Mesenchymal stem cell (in vitro differentiated cells and primary cell): ENCODE measurements at regions not wholly inside any gene's neighbourhood (a gene's known extent, or its start where the extent isn't known, plus 50 kb on each side); places are given as distances from the start of the nearest gene placed in this dataset.

Experiments
- DNase-seq: peaks from one replicate; pipeline ENCODE4 v3.0.0-alpha.2; 2013
- H2AFZ ChIP-seq: one replicate; pipeline ENCODE4 v1.6.1; 2013; ENCODE audit warnings: low read depth, mild to moderate bottlenecking, control low read depth, inconsistent platforms, low read length, moderate library complexity
- H2AK5ac ChIP-seq: 2 replicates; pipeline ENCODE4 v1.6.1; 2013; ENCODE audit warnings: low read length, moderate library complexity, mild to moderate bottlenecking, inconsistent platforms; ENCODE audit not compliant: severe bottlenecking
- H2BK120ac ChIP-seq: one replicate; pipeline ENCODE4 v1.6.1; 2013; ENCODE audit warnings: low read depth, mild to moderate bottlenecking, inconsistent platforms, low read length, moderate library complexity
- H2BK12ac ChIP-seq, 2 experiments: one replicate each; pipeline ENCODE4 v1.6.1; 2013; ENCODE audit warnings: inconsistent platforms in 2 of 2, low read length in 2 of 2, mild to moderate bottlenecking in 2 of 2, moderate library complexity in 2 of 2, control low read depth in 1 of 2
- H2BK15ac ChIP-seq: one replicate; pipeline ENCODE4 v1.6.1; 2013; ENCODE audit warnings: mild to moderate bottlenecking, low read depth, inconsistent platforms; ENCODE audit not compliant: poor library complexity, severe bottlenecking
- H2BK5ac ChIP-seq: 2 replicates; pipeline ENCODE4 v1.6.1; 2013; ENCODE audit warnings: low read depth, mild to moderate bottlenecking, low read length, control low read depth, inconsistent platforms; ENCODE audit not compliant: poor library complexity, severe bottlenecking
- H3K14ac ChIP-seq, 2 experiments: one replicate each; pipeline ENCODE4 v1.6.1; 2013; ENCODE audit warnings: inconsistent platforms in 2 of 2, low read length in 2 of 2, control low read depth in 1 of 2, mild to moderate bottlenecking in 1 of 2, moderate library complexity in 1 of 2
- H3K18ac ChIP-seq, 2 experiments: one replicate each; pipeline ENCODE4 v1.6.1; 2013; ENCODE audit warnings: inconsistent platforms in 2 of 2, low read length in 2 of 2, control low read depth in 1 of 2, low read depth in 1 of 2, mild to moderate bottlenecking in 1 of 2
- H3K23ac ChIP-seq, 2 experiments: one replicate each; pipeline ENCODE4 v1.6.1; 2013; ENCODE audit warnings: inconsistent platforms in 2 of 2, low read length in 2 of 2, mild to moderate bottlenecking in 2 of 2, moderate library complexity in 2 of 2, control low read depth in 1 of 2
- H3K27ac ChIP-seq: 2 replicates; pipeline ENCODE4 v1.5.1; 2013; ENCODE audit warnings: mild to moderate bottlenecking, moderate library complexity, low read length, control low read depth, inconsistent platforms; ENCODE audit not compliant: poor library complexity, severe bottlenecking
- H3K27me3 ChIP-seq, 2 experiments: 2 replicates each; pipeline versions ENCODE4 v1.6.1 to v1.7.0; 2013; ENCODE audit warnings: low read length in 2 of 2, mild to moderate bottlenecking in 2 of 2, moderate library complexity in 2 of 2, control low read depth in 1 of 2, inconsistent platforms in 1 of 2; ENCODE audit not compliant: control insufficient read depth in 1 of 2, insufficient read depth in 1 of 2
- H3K36me3 ChIP-seq, 2 experiments: 2 replicates each; pipeline versions ENCODE4 v1.6.1 to v1.7.0; 2013; ENCODE audit warnings: low read length in 2 of 2, control low read depth in 1 of 2, inconsistent platforms in 1 of 2, low read depth in 1 of 2, mild to moderate bottlenecking in 1 of 2; ENCODE audit not compliant: insufficient read depth in 2 of 2, control insufficient read depth in 1 of 2
- H3K4ac ChIP-seq, 2 experiments: one replicate each; pipeline ENCODE4 v1.6.1; 2013; ENCODE audit warnings: inconsistent platforms in 2 of 2, low read length in 2 of 2, mild to moderate bottlenecking in 2 of 2, moderate library complexity in 2 of 2, control low read depth in 1 of 2, low read depth in 1 of 2
- H3K4me1 ChIP-seq: 2 replicates; pipeline ENCODE4 v1.6.1; 2013; ENCODE audit warnings: low read depth, low read length, control low read depth; ENCODE audit not compliant: control insufficient read depth, insufficient read depth
- H3K4me2 ChIP-seq: 2 replicates; pipeline ENCODE4 v1.6.1; 2013; ENCODE audit warnings: low read length, mild to moderate bottlenecking, inconsistent platforms; ENCODE audit not compliant: poor library complexity, severe bottlenecking
- H3K4me3 ChIP-seq, 2 experiments: 2 replicates each; pipeline versions ENCODE4 v1.5.1 to v1.7.0; 2013; ENCODE audit warnings: low read length in 2 of 2, mild to moderate bottlenecking in 2 of 2, control low read depth in 1 of 2, low read depth in 1 of 2; ENCODE audit not compliant: insufficient read depth in 1 of 2
- H3K79me1 ChIP-seq: replicated peaks from 2 replicates; pipeline ENCODE4 v1.6.1; 2013; ENCODE audit warnings: mild to moderate bottlenecking, control low read depth, low read length, inconsistent platforms; ENCODE audit not compliant: poor library complexity, severe bottlenecking
- H3K9ac ChIP-seq: 2 replicates; pipeline ENCODE4 v1.7.0; 2013; ENCODE audit warnings: mild to moderate bottlenecking, low read length, moderate library complexity
- H3K9me3 ChIP-seq: 2 replicates; pipeline ENCODE4 v1.7.0; 2013; ENCODE audit warnings: mild to moderate bottlenecking, low read length; ENCODE audit not compliant: control insufficient read depth
- H4K8ac ChIP-seq: one replicate; pipeline ENCODE4 v1.6.1; 2013; ENCODE audit warnings: inconsistent platforms, mild to moderate bottlenecking, low read length, moderate library complexity
- H4K91ac ChIP-seq: one replicate; pipeline ENCODE4 v1.6.1; 2013; ENCODE audit warnings: mild to moderate bottlenecking, low read length, inconsistent platforms
- WGBS: methylation state at CpG from one replicate; pipeline ENCODE4 v1.1.7; 2013; ENCODE audit warnings: mixed read lengths; 5-methylcytosine and 5-hydroxymethylcytosine counted together

DNA sequence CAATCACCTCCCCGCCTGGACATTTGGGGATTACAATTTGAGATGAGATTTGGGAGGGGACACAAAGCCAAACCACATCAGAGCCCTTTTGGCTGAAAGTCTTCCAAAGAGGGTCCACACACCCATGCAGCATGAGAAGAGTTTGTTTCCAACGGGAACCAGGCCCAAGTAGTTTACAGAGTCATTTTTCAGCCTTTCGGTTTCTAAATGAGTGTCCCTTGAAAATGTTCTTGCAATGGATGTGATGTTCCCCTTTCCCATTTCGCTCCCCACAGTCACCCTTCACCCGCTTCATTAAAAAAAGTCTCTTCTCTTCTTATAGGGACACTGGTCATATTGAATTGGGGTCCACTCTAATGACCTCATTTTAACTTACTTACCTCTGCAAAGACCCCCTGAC is 157.4 kb downstream of the ARL4C start:
- no peaks in the 10 kb centered on the region for H3K9me3 ChIP-seq
- no peak overlapping the region for H4K8ac ChIP-seq
- H3K36me3 ChIP-seq, result no peaks in the 10 kb centered on the region
- H3K4ac ChIP-seq, result no peak overlapping the region
- H3K27me3 ChIP-seq, result no peaks in the 10 kb centered on the region
- H4K91ac ChIP-seq, result no peak overlapping the region
- H2AK5ac ChIP-seq, result no peak overlapping the region
- no peak overlapping the region for H3K27ac ChIP-seq
- no peak overlapping the region for H2BK5ac ChIP-seq
- H3K18ac ChIP-seq, result no peak overlapping the region
- no peak overlapping the region for H2AFZ ChIP-seq
- no peak overlapping the region for H3K14ac ChIP-seq
- H3K23ac ChIP-seq, result no peak overlapping the region
- H3K4me3 ChIP-seq, result no peak overlapping the region
- no peak overlapping the region for H3K4me2 ChIP-seq
- WGBS, result 98% methylated on average over 5 of the region's 5 CpGs
- no peak overlapping the region for H2BK120ac ChIP-seq
- H3K9ac ChIP-seq, result no peak overlapping the region
- no peak overlapping the region for H2BK12ac ChIP-seq
- no peak overlapping the region for H2BK15ac ChIP-seq
- peaks cover 8% of the 10 kb centered on the region for H3K4me1 ChIP-seq
- no peaks in the 10 kb centered on the region for H3K79me1 ChIP-seq
- no peak for DNase-seq

GRCh38 chr2:234339011-234339410 is 157.9 kb downstream of the ARL4C start:
- H2BK120ac ChIP-seq, result no peak overlapping the region
- no peak overlapping the region for H4K91ac ChIP-seq
- H3K4ac ChIP-seq, result no peak overlapping the region
- H2BK12ac ChIP-seq, result no peak overlapping the region
- no peaks in the 10 kb centered on the region for H3K9me3 ChIP-seq
- H3K9ac ChIP-seq, result no peak overlapping the region
- H2AK5ac ChIP-seq, result no peak overlapping the region
- DNase-seq, result no peak
- H4K8ac ChIP-seq, result no peak overlapping the region
- H3K27me3 ChIP-seq, result no peaks in the 10 kb centered on the region
- H3K79me1 ChIP-seq, result no peaks in the 10 kb centered on the region
- no peak overlapping the region for H3K27ac ChIP-seq
- H2AFZ ChIP-seq, result no peak overlapping the region
- no peaks in the 10 kb centered on the region for H3K36me3 ChIP-seq
- no peak overlapping the region for H2BK5ac ChIP-seq
- no peak overlapping the region for H3K23ac ChIP-seq
- no peak overlapping the region for H3K18ac ChIP-seq
- H3K4me3 ChIP-seq, result no peak overlapping the region
- no peak overlapping the region for H2BK15ac ChIP-seq
- H3K4me1 ChIP-seq, result peaks cover 9% of the 10 kb centered on the region
- no peak overlapping the region for H3K4me2 ChIP-seq
- WGBS, result no CpG with 5 or more reads among the region's 2 CpGs
- no peak overlapping the region for H3K14ac ChIP-seq

DNA sequence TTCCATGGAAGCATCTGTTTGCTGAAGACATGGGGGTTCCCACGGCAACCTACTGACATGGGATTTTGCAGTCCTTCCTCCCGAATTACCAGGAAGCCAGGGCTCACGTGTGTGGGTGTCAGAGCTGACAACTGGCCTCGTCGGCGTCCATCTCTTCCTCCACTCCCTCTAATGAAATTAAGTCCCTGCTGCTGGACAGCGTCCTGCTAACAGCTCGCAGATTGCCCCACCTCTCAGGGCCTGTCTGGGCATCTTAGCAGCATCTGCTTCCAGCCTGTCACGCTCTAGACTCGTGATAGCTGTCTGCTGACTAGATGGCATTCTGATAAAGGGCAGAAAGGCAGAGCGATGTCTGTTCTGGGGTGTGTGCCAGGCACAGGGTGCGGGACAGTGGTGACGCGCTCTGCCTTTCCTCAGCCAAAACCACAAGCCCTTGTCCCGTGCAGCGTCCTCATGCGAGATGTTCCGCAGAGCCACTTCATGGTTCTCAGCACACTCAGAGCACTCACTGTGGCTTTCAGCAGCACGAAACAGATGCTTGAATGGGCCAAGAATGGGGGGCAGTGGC is 161.1 kb downstream of the ARL4C start:
- Histone ChIP-seq H3K79me1 (no peaks in the 10 kb centered on the region), H3K27me3 (peaks cover 0 to 5% of the 10 kb centered on the region in 2 experiments), H3K36me3 (no peaks in the 10 kb centered on the region), H3K4me3 (peak overlapping the region in 1 of 2 experiments; percentile 25), H3K18ac (no peak overlapping the region), H2BK12ac (no peak overlapping the region), H3K9ac (peak overlapping the region; percentile 79), H4K8ac (no peak overlapping the region), H3K4me2 (no peak overlapping the region), H2BK5ac (no peak overlapping the region), H3K4me1 (peaks cover 15% of the 10 kb centered on the region), H2BK120ac (no peak overlapping the region), H3K4ac (no peak overlapping the region), H3K27ac (no peak overlapping the region), H2AK5ac (no peak overlapping the region), H3K9me3 (no peaks in the 10 kb centered on the region), H3K23ac (no peak overlapping the region), H2BK15ac (no peak overlapping the region), H4K91ac (no peak overlapping the region), H2AFZ (no peak overlapping the region), H3K14ac (no peak overlapping the region)
- DNase-seq, result peak; percentile 99
- WGBS, result 16% methylated on average over 19 of the region's 19 CpGs

- H3K9ac ChIP-seq, result peak overlapping the region; percentile 79
- no peak overlapping the region for H2AK5ac ChIP-seq
- H2BK15ac ChIP-seq, result no peak overlapping the region
- H4K91ac ChIP-seq, result no peak overlapping the region
- DNase-seq, result no peak
- peaks cover 0 to 5% of the 10 kb centered on the region in 2 experiments for H3K27me3 ChIP-seq
- H2AFZ ChIP-seq, result no peak overlapping the region
- H3K79me1 ChIP-seq, result no peaks in the 10 kb centered on the region
- H3K4me3 ChIP-seq, result no peak overlapping the region
- H3K4me2 ChIP-seq, result no peak overlapping the region
- no peak overlapping the region for H3K14ac ChIP-seq
- no peak overlapping the region for H3K23ac ChIP-seq
- no peak overlapping the region for H2BK120ac ChIP-seq
- peak overlapping the region; percentile 16 for H3K27ac ChIP-seq
- H3K36me3 ChIP-seq, result no peaks in the 10 kb centered on the region
- no peak overlapping the region for H2BK12ac ChIP-seq
- H3K4ac ChIP-seq, result no peak overlapping the region
- peak overlapping the region in 1 of 2 experiments; percentile 74 for H3K18ac ChIP-seq
- H2BK5ac ChIP-seq, result no peak overlapping the region
- no peak overlapping the region for H4K8ac ChIP-seq
- WGBS, result 76% methylated on average over 4 of the region's 4 CpGs
- peaks cover 15% of the 10 kb centered on the region for H3K4me1 ChIP-seq
- H3K9me3 ChIP-seq, result no peaks in the 10 kb centered on the region
These were observed 162.1 kb downstream of the ARL4C start for GRCh38 chr2:234334756-234335155.
